ENCODE measurements at regions not wholly inside any gene's neighbourhood (a gene's known extent, or its start where the extent isn't known, plus 50 kb on each side); places are given as distances from the start of the nearest gene placed in this dataset.

GRCh38 chr18:24917767-24918166, 434.2 kb downstream of the ZNF521 start:
- no peak for FAIRE-seq
- no peak for DNase-seq (ENCODE audit: low read depth)
- no peak for TF ChIP-seq CTCF (IDR thresholded peaks at IDR 0.05; ENCODE audit: insufficient read depth, low read length, severe bottlenecking)
- H3K27me3 ChIP-seq (ENCODE audit: control insufficient read depth, insufficient read depth, low read length): no peaks in the 10 kb centered on the region
- H3K36me3 ChIP-seq (ENCODE audit: control insufficient read depth, insufficient read depth, low read length): no peaks in the 10 kb centered on the region
- H3K4me3 ChIP-seq (ENCODE audit: low read depth, low read length): no peak overlapping the region

- DNase-seq (ENCODE audit: low read depth) (no peak), FAIRE-seq (no peak)
- no peak for TF ChIP-seq CTCF (IDR thresholded peaks at IDR 0.05; ENCODE audit: insufficient read depth, low read length, severe bottlenecking)
- Histone ChIP-seq H3K4me3 (ENCODE audit: low read depth, low read length) (no peak overlapping the region), H3K36me3 (ENCODE audit: control insufficient read depth, insufficient read depth, low read length) (no peaks in the 10 kb centered on the region), H3K27me3 (ENCODE audit: control insufficient read depth, insufficient read depth, low read length) (no peaks in the 10 kb centered on the region)
Measured at GRCh38 chr18:24918257-24918656, 433.7 kb downstream of the ZNF521 start.

GRCh38 chr18:24919181-24919797, 432.7 kb downstream of the ZNF521 start:
- no peak for DNase-seq (ENCODE audit: low read depth)
- TF ChIP-seq CTCF (IDR thresholded peaks at IDR 0.05; ENCODE audit: insufficient read depth, low read length, severe bottlenecking): no peak
- Histone ChIP-seq H3K27me3 (ENCODE audit: control insufficient read depth, insufficient read depth, low read length) (no peaks in the 10 kb centered on the region), H3K36me3 (ENCODE audit: control insufficient read depth, insufficient read depth, low read length) (no peaks in the 10 kb centered on the region), H3K4me3 (ENCODE audit: low read depth, low read length) (no peak overlapping the region)
- FAIRE-seq: peak; percentile 36

- Histone ChIP-seq H3K36me3 (ENCODE audit: control insufficient read depth, insufficient read depth, low read length) (no peaks in the 10 kb centered on the region), H3K4me3 (ENCODE audit: low read depth, low read length) (no peak overlapping the region), H3K27me3 (ENCODE audit: control insufficient read depth, insufficient read depth, low read length) (no peaks in the 10 kb centered on the region)
- DNase-seq (ENCODE audit: low read depth) (no peak), FAIRE-seq (no peak)
- TF ChIP-seq CTCF (IDR thresholded peaks at IDR 0.05; ENCODE audit: insufficient read depth, low read length, severe bottlenecking): no peak
Measured at GRCh38 chr18:24922491-24922890, 429.5 kb downstream of the ZNF521 start.

- TF ChIP-seq CTCF (IDR thresholded peaks at IDR 0.05; ENCODE audit: insufficient read depth, low read length, severe bottlenecking): no peak
- FAIRE-seq (no peak), DNase-seq (ENCODE audit: low read depth) (no peak)
- Histone ChIP-seq H3K36me3 (ENCODE audit: control insufficient read depth, insufficient read depth, low read length) (no peaks in the 10 kb centered on the region), H3K4me3 (ENCODE audit: low read depth, low read length) (no peak overlapping the region), H3K27me3 (ENCODE audit: control insufficient read depth, insufficient read depth, low read length) (no peaks in the 10 kb centered on the region)
Measured at GRCh38 chr18:24923138-24923537, 428.8 kb downstream of the ZNF521 start.

GRCh38 chr18:24924066-24924716, 427.8 kb downstream of the ZNF521 start:
- H3K27me3 ChIP-seq (ENCODE audit: control insufficient read depth, insufficient read depth, low read length): no peaks in the 10 kb centered on the region
- no peaks in the 10 kb centered on the region for H3K36me3 ChIP-seq (ENCODE audit: control insufficient read depth, insufficient read depth, low read length)
- H3K4me3 ChIP-seq (ENCODE audit: low read depth, low read length): no peak overlapping the region
- no peak for TF ChIP-seq CTCF (IDR thresholded peaks at IDR 0.05; ENCODE audit: insufficient read depth, low read length, severe bottlenecking)
- FAIRE-seq (no peak), DNase-seq (ENCODE audit: low read depth) (no peak)
